Right lung (tissue), 2 donors: ENCODE measurements at regions not wholly inside any gene's neighbourhood (a gene's known extent, or its start where the extent isn't known, plus 50 kb on each side); places are given as distances from the start of the nearest gene placed in this dataset.
"Not testable (repeated sequence)": the region's sequence is repeated elsewhere in the genome, so short reads cannot be mapped to it uniquely, and the experiment has no call there.

Experiments
- DNase-seq, 2 donors: peaks; one replicate each; pipeline ENCODE4 v3.0.0-alpha.2; 2013

- DNase-seq: no peak
Observed at GRCh38 chr5:110923971-110924370, 147.5 kb upstream of the TSLP start.

GRCh38 chr5:110925398-110925797 is 146.1 kb upstream of the TSLP start:
- DNase-seq: no peak

- no peak for DNase-seq
Observed at GRCh38 chr5:110925916-110926315, 145.6 kb upstream of the TSLP start.

- DNase-seq: no peak
Observed at GRCh38 chr5:110932755-110933488, 138.6 kb upstream of the TSLP start.

GRCh38 chr5:110940136-110940535 is 131.4 kb upstream of the TSLP start:
- no peak for DNase-seq

- no peak for DNase-seq
Observed at GRCh38 chr5:110945874-110946436, 125.6 kb upstream of the TSLP start.

GRCh38 chr5:110951373-110951791 is 120.1 kb upstream of the TSLP start:
- DNase-seq: no peak

GRCh38 chr5:110956280-110956912 is 115.1 kb upstream of the TSLP start:
- no peak for DNase-seq

GRCh38 chr5:110956913-110957813 is 114.3 kb upstream of the TSLP start:
- no peak for DNase-seq

- no peak for DNase-seq
Observed at GRCh38 chr5:110957934-110958333, 113.6 kb upstream of the TSLP start.

- no peak for DNase-seq
Observed at GRCh38 chr5:110963495-110963894, 108.0 kb upstream of the TSLP start.

GRCh38 chr5:110965773-110966581 is 105.5 kb upstream of the TSLP start:
- DNase-seq: no peak

GRCh38 chr5:110968246-110969005 is 103.1 kb upstream of the TSLP start:
- DNase-seq: no peak

GRCh38 chr5:110969502-110969901 is 102.0 kb upstream of the TSLP start:
- no peak for DNase-seq

GRCh38 chr5:110973510-110973909 is 98.0 kb upstream of the TSLP start:
- peak in 1 of 2 donors; percentile 2 for DNase-seq

- DNase-seq: no peak
Observed at GRCh38 chr5:110977915-110978314, 93.6 kb upstream of the TSLP start.

- DNase-seq: not testable (repeated sequence)
Observed at GRCh38 chr5:110985882-110986281, 85.6 kb upstream of the TSLP start.

GRCh38 chr5:110987573-110987972 is 83.9 kb upstream of the TSLP start:
- not testable (repeated sequence) for DNase-seq

- DNase-seq: no peak
Observed at GRCh38 chr5:110996742-110997141, 74.8 kb upstream of the TSLP start.

GRCh38 chr5:111002036-111002435 is 69.5 kb upstream of the TSLP start:
- no peak for DNase-seq

GRCh38 chr5:111003623-111004022 is 67.9 kb upstream of the TSLP start:
- DNase-seq: no peak
